ENCODE measurements at regions not wholly inside any gene's neighbourhood (a gene's known extent, or its start where the extent isn't known, plus 50 kb on each side); places are given as distances from the start of the nearest gene placed in this dataset.

GRCh38 chr2:53561155-53561554, 206.4 kb upstream of the CHAC2 start:
- TF ChIP-seq, protein P1, sequence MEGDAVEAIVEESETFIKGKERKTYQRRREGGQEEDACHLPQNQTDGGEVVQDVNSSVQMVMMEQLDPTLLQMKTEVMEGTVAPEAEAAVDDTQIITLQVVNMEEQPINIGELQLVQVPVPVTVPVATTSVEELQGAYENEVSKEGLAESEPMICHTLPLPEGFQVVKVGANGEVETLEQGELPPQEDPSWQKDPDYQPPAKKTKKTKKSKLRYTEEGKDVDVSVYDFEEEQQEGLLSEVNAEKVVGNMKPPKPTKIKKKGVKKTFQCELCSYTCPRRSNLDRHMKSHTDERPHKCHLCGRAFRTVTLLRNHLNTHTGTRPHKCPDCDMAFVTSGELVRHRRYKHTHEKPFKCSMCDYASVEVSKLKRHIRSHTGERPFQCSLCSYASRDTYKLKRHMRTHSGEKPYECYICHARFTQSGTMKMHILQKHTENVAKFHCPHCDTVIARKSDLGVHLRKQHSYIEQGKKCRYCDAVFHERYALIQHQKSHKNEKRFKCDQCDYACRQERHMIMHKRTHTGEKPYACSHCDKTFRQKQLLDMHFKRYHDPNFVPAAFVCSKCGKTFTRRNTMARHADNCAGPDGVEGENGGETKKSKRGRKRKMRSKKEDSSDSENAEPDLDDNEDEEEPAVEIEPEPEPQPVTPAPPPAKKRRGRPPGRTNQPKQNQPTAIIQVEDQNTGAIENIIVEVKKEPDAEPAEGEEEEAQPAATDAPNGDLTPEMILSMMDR (IDR thresholded peaks at IDR 0.05): no peak
- no peak for TF ChIP-seq POLR2A (IDR thresholded peaks at IDR 0.05)
- TF ChIP-seq EP300 (IDR thresholded peaks at IDR 0.05): no peak
- TF ChIP-seq POLR2AphosphoS5 (IDR thresholded peaks at IDR 0.05): no peak

All from sigmoid colon (tissue), 4 donors.